ENCODE measurements at regions not wholly inside any gene's neighbourhood (a gene's known extent, or its start where the extent isn't known, plus 50 kb on each side); places are given as distances from the start of the nearest gene placed in this dataset.

DNA sequence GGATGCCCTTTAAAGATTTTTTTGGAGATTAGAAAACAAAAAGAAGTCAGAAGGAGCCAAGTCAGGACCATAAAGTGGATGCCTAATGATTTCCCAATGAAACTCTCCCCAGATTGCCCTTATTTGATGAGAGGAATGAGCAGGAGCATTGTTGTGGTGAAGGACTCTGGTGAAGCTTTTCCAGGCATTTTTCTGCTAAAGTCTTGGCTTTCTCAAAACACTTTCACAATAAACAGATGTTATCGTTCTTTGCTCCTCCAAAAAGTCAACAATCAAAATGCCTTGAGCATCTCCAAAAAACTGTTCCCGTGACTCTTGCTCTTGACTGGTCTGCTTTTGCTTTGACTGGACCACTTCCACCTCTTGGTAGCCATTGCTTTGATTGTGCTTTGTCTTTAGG, 121.8 kb downstream of the CAAP1 start:
- Histone ChIP-seq H3K4me2 (ENCODE audit: insufficient read depth in 1 of 2, low read depth in 2 of 2, low read length in 2 of 2) (no peak overlapping the region), H4K8ac (ENCODE audit: extremely low read depth, insufficient read depth, low read length) (no peak overlapping the region), H3K79me2 (ENCODE audit: control insufficient read depth in 1 of 2, insufficient read depth in 2 of 2, low read length in 2 of 2) (no peaks in the 10 kb centered on the region), H2AFZ (ENCODE audit: low read length) (no peak overlapping the region), H3K4me1 (replicated peaks in 1 of 4; ENCODE audit: control insufficient read depth in 3 of 4, insufficient read depth in 4 of 4, low read length in 3 of 4) (0 out of 7 replicates have a peak, but pooled peaks cover 0 to 2% (median 0%) of the 10 kb centered on the region in 4 experiments), H3K56ac (replicated peaks; ENCODE audit: insufficient read length, low read depth, low read length) (no peak overlapping the region), H3K9me3 (ENCODE audit: insufficient read depth in 2 of 2, low read depth in 1 of 2, low read length in 1 of 2) (no peaks in the 10 kb centered on the region), H2BK12ac (ENCODE audit: low read depth, low read length) (no peak overlapping the region), H4K20me1 (replicated peaks in 1 of 2; ENCODE audit: control insufficient read depth in 1 of 2, insufficient read depth in 2 of 2, low read length in 2 of 2) (no peaks in the 10 kb centered on the region), H2BK20ac (ENCODE audit: low read length) (no peak overlapping the region), H3K18ac (ENCODE audit: extremely low read depth, low read length) (no peak overlapping the region), H4K5ac (ENCODE audit: insufficient read length, low read depth, low read length) (no peak overlapping the region), H2AK5ac (ENCODE audit: low read depth, low read length) (no peak overlapping the region), H3K23ac (ENCODE audit: insufficient read length) (no peak overlapping the region), H3K79me1 (ENCODE audit: low read depth, low read length) (no peaks in the 10 kb centered on the region), H2BK120ac (replicated peaks; ENCODE audit: low read depth, low read length) (no peak overlapping the region), H3K14ac (ENCODE audit: insufficient read length) (no peak overlapping the region), H3K27ac (ENCODE audit: low read depth, low read length) (no peak overlapping the region), H3K9ac (replicated peaks in 1 of 4; ENCODE audit: extremely low read depth in 1 of 4, low read depth in 3 of 4, low read length in 3 of 4) (no peak overlapping the region), H3K4ac (replicated peaks; ENCODE audit: insufficient read length, low read depth, low read length) (no peak overlapping the region), H3K27me3 (replicated peaks in 1 of 4; ENCODE audit: control insufficient read depth in 3 of 4, extremely low read depth in 1 of 4, insufficient read depth in 3 of 4, low read length in 3 of 4) (no peaks in the 10 kb centered on the region), H2BK15ac (ENCODE audit: low read length) (no peak overlapping the region), H3K4me3 (ENCODE audit: extremely low read depth in 1 of 4, insufficient read depth in 2 of 4, low read depth in 3 of 4, low read length in 4 of 4) (no peak overlapping the region), H3K36me3 (ENCODE audit: control insufficient read depth in 2 of 4, insufficient read depth in 4 of 4, low read length in 3 of 4) (no peaks in the 10 kb centered on the region), H4K91ac (replicated peaks; ENCODE audit: insufficient read length, low read length) (no peak overlapping the region), H3K23me2 (ENCODE audit: low read depth, low read length) (no peaks in the 10 kb centered on the region), H2BK5ac (ENCODE audit: low read depth, low read length) (no peak overlapping the region)
- WGBS, 2 experiments (ENCODE audit: extremely low coverage in 1 of 2, insufficient coverage in 1 of 2, insufficient read length in 1 of 2, insufficient replicate concordance in 2 of 2, low coverage in 1 of 2, low lambda C conversion rate in 2 of 2, missing lambda C conversion rate in 1 of 2): 65% methylated on average over 2 of the region's 2 CpGs; no CpG with 5 or more reads in 1 of the 2 experiments
- no peak for DNase-seq (ENCODE audit: low read depth in 1 of 2, low spot score in 2 of 2)
- CTCF ChIA-PET (ENCODE audit: partially characterized antibody): interaction anchor here (0.6 to 1.0 kb wide), 2 partner anchors 8 to 12 kb away, joined by 3 read pairs; no protein-coding TSS in a partner anchor
- FAIRE-seq: no peak
- POLR2A ChIA-PET (ENCODE audit: partially characterized antibody): no interaction called here
- TF ChIP-seq RFX5 (IDR thresholded peaks at IDR 0.05; ENCODE audit: borderline replicate concordance, low read depth, low read length) (no peak), TAF7 (optimal IDR thresholded peaks at IDR 0.05; ENCODE audit: borderline replicate concordance, low read depth, low read length) (no peak), CBX8 (IDR thresholded peaks at IDR 0.05; ENCODE audit: borderline replicate concordance, low read depth, low read length) (no peak), TCF12 (IDR thresholded peaks at IDR 0.05; ENCODE audit: low read depth, low read length) (no peak), POU5F1 (IDR thresholded peaks at IDR 0.05; ENCODE audit: low read depth, low read length) (no peak), TAF1 (IDR thresholded peaks at IDR 0.05; ENCODE audit: low read depth, low read length) (no peak), TEAD4 (IDR thresholded peaks at IDR 0.05; ENCODE audit: low read depth, low read length) (no peak), PHF8 (conservative IDR thresholded peaks at IDR 0.05; ENCODE audit: low read depth, low read length) (no peak), SIRT6 (IDR thresholded peaks at IDR 0.05; ENCODE audit: low read length) (no peak), NANOG (IDR thresholded peaks at IDR 0.05; ENCODE audit: insufficient read depth, low read depth, low read length, poor library complexity, severe bottlenecking) (no peak), TBP (IDR thresholded peaks at IDR 0.05; ENCODE audit: low read depth, low read length) (no peak)
